PC-3 (cell line): ENCODE measurements at regions not wholly inside any gene's neighbourhood (a gene's known extent, or its start where the extent isn't known, plus 50 kb on each side); places are given as distances from the start of the nearest gene placed in this dataset.

Experiments used
- ATAC-seq: fragments of 200-7000 bp; cut with Tn5 transposase; 2 replicates; pipeline ENCODE4 v1.9.1; 2020; ENCODE audit warnings: mild to moderate bottlenecking, moderate library complexity
- BruUV-seq: library from RNA; stranded (reverse); fragments of 400-500 nt; replicated peaks from 2 replicates; lab custom pipeline; 2021; lab: Mats Ljungman, UMichigan
- CTCF ChIA-PET: fragments of 300-600 bp; sonication (Branson Sonifier 250); formaldehyde crosslinking; loops from one replicate; lab custom pipeline; 2022; ENCODE audit warnings: antibody characterized with exemption; lab: Charles Lee
- POLR2A ChIA-PET: fragments of 300-600 bp; sonication (Branson Sonifier 250); formaldehyde crosslinking; loops from one replicate; lab custom pipeline; 2022; ENCODE audit warnings: antibody characterized with exemption; ENCODE audit not compliant: unreplicated experiment; lab: Charles Lee
- DNase-seq: peaks from one replicate; pipeline ENCODE4 v3.0.0-alpha.2; 2015
- H2AFZ ChIP-seq: fragments of 300-600 bp; sonication (generic); 2 replicates; pipeline ENCODE4 v1.6.0; 2016; ENCODE audit warnings: antibody characterized with exemption, low read length
- H3F3A ChIP-seq: fragments of 300-600 bp; sonication (generic); one replicate; pipeline ENCODE4 v1.6.0; 2017; ENCODE audit warnings: antibody characterized with exemption, low read length, control low read depth, mild to moderate bottlenecking; ENCODE audit not compliant: unreplicated experiment
- H3K27ac ChIP-seq: fragments of 300-600 bp; sonication (generic); 2 replicates; pipeline ENCODE4 v1.5.1; 2016; ENCODE audit warnings: mild to moderate bottlenecking, low read length
- H3K27me3 ChIP-seq: fragments of 300-600 bp; sonication (generic); 2 replicates; pipeline ENCODE4 v1.6.1; 2016; ENCODE audit warnings: low read length, mixed read lengths
- H3K36me3 ChIP-seq: fragments of 300-600 bp; sonication (generic); 2 replicates; pipeline ENCODE4 v1.6.1; 2016; ENCODE audit warnings: low read depth, mixed run types, low read length, mixed read lengths
- H3K4me1 ChIP-seq: fragments of 300-600 bp; sonication (generic); 2 replicates; pipeline ENCODE4 v1.5.1; 2016; ENCODE audit warnings: low read length; ENCODE audit not compliant: insufficient read depth
- H3K4me2 ChIP-seq: fragments of 300-600 bp; sonication (generic); 2 replicates; pipeline ENCODE4 v1.6.0; 2016; ENCODE audit warnings: low read length
- H3K4me3 ChIP-seq: fragments of 300-600 bp; sonication (generic); 2 replicates; pipeline ENCODE4 v1.5.1; 2016; ENCODE audit warnings: mild to moderate bottlenecking, low read length, mixed read lengths
- H3K79me2 ChIP-seq: fragments of 300-600 bp; sonication (generic); 2 replicates; pipeline ENCODE4 v1.6.1; 2017; ENCODE audit warnings: low read length, mixed read lengths
- H3K9ac ChIP-seq: fragments of 300-600 bp; sonication (generic); 2 replicates; pipeline ENCODE4 v1.6.0; 2016; ENCODE audit warnings: mild to moderate bottlenecking, low read length
- H3K9me2 ChIP-seq: fragments of 300-600 bp; sonication (generic); replicated peaks from 2 replicates; pipeline ENCODE4 v1.6.1; 2016; ENCODE audit warnings: mixed run types, low read length, mixed read lengths
- H3K9me3 ChIP-seq: fragments of 300-600 bp; sonication (generic); 2 replicates; pipeline ENCODE4 v1.6.1; 2016; ENCODE audit warnings: low read length, mixed read lengths
- H4K20me1 ChIP-seq: fragments of 300-600 bp; sonication (generic); 2 replicates; pipeline ENCODE4 v1.6.1; 2016; ENCODE audit warnings: low read length, mixed read lengths
- CTCF ChIP-seq: fragments of 300-600 bp; sonication (generic); conservative IDR thresholded peaks from 2 replicates; pipeline ENCODE4 v1.5.1; 2017; ENCODE audit warnings: antibody characterized with exemption, low read depth, mild to moderate bottlenecking, low read length
- EZH2 ChIP-seq: fragments of 300-600 bp; sonication (generic); IDR thresholded peaks from one replicate; pipeline ENCODE4 v1.6.1; 2017; ENCODE audit warnings: antibody characterized with exemption, mild to moderate bottlenecking, low read length; ENCODE audit not compliant: unreplicated experiment
- EZH2phosphoT487 ChIP-seq: fragments of 300-600 bp; sonication (generic); IDR thresholded peaks from 2 replicates; pipeline ENCODE4 v1.6.1; 2018; ENCODE audit warnings: mild to moderate bottlenecking, antibody characterized with exemption, low read length, borderline replicate concordance
- intact Hi-C: fragments of 100-400 bp; cut with micrococcal nuclease; formaldehyde crosslinking; loops from 2 replicates; pipeline ENCODE4 v1.9.0; 2023

- TF ChIP-seq EZH2 (no peak), CTCF (no peak), EZH2phosphoT487 (no peak)
- Histone ChIP-seq H4K20me1 (no peaks in the 10 kb centered on the region), H3K79me2 (no peaks in the 10 kb centered on the region), H3K9ac (no peak overlapping the region), H3K9me3 (no peaks in the 10 kb centered on the region), H3K9me2 (no peaks in the 10 kb centered on the region), H3K27me3 (no peaks in the 10 kb centered on the region), H2AFZ (no peak overlapping the region), H3K4me1 (peaks cover 11% of the 10 kb centered on the region), H3K4me3 (no peak overlapping the region), H3K36me3 (no peaks in the 10 kb centered on the region), H3K4me2 (no peak overlapping the region), H3F3A (no peaks in the 10 kb centered on the region), H3K27ac (no peak overlapping the region)
- no TSS peak for BruUV-seq
- intact Hi-C loops, result no loop called here
- peak; percentile 82 for ATAC-seq
- ChIA-PET CTCF (interaction anchor here (0.5 kb wide), 1 partner anchor 76 kb away, joined by 7 read pairs; no protein-coding TSS in a partner anchor), POLR2A (no interaction called here)
- DNase-seq, result peak; percentile 75
Observed at GRCh38 chr1:245085508-245086095, 69.2 kb upstream of the KIF26B start.

- H3K4me2 ChIP-seq, result no peak overlapping the region
- POLR2A ChIA-PET, result no interaction called here
- no peak for DNase-seq
- H3K36me3 ChIP-seq, result no peaks in the 10 kb centered on the region
- H3K4me3 ChIP-seq, result no peak overlapping the region
- BruUV-seq, result no TSS peak
- H3K79me2 ChIP-seq, result no peaks in the 10 kb centered on the region
- CTCF ChIA-PET, result no interaction called here
- peaks cover 11% of the 10 kb centered on the region for H3K4me1 ChIP-seq
- H3K9me3 ChIP-seq, result no peaks in the 10 kb centered on the region
- no peaks in the 10 kb centered on the region for H3K9me2 ChIP-seq
- no peak overlapping the region for H3K9ac ChIP-seq
- H2AFZ ChIP-seq, result no peak overlapping the region
- no peaks in the 10 kb centered on the region for H3K27me3 ChIP-seq
- no peaks in the 10 kb centered on the region for H3F3A ChIP-seq
- H3K27ac ChIP-seq, result no peak overlapping the region
- ATAC-seq, result no peak
- intact Hi-C loops, result no loop called here
- TF ChIP-seq EZH2 (no peak), EZH2phosphoT487 (no peak), CTCF (no peak)
- H4K20me1 ChIP-seq, result no peaks in the 10 kb centered on the region
Observed at GRCh38 chr1:245084551-245084950, 70.2 kb upstream of the KIF26B start.

GRCh38 chr1:245079021-245079609, 75.7 kb upstream of the KIF26B start:
- BruUV-seq, result no TSS peak
- no peaks in the 10 kb centered on the region for H3F3A ChIP-seq
- H3K4me1 ChIP-seq, result peaks cover 6% of the 10 kb centered on the region; the same call in 1 of the 2 replicates
- H3K9ac ChIP-seq, result no peak overlapping the region
- no peaks in the 10 kb centered on the region for H3K36me3 ChIP-seq
- no peak overlapping the region for H3K4me3 ChIP-seq
- peak; percentile 57 for ATAC-seq
- no peaks in the 10 kb centered on the region for H3K9me3 ChIP-seq
- peak; percentile 82 for DNase-seq
- H2AFZ ChIP-seq, result no peak overlapping the region
- ChIA-PET CTCF (no interaction called here), POLR2A (no interaction called here)
- no peaks in the 10 kb centered on the region for H3K27me3 ChIP-seq
- TF ChIP-seq CTCF (peak; percentile 89), EZH2 (no peak)
- H4K20me1 ChIP-seq, result no peaks in the 10 kb centered on the region
- no peaks in the 10 kb centered on the region for H3K79me2 ChIP-seq
- no peaks in the 10 kb centered on the region for H3K9me2 ChIP-seq
- intact Hi-C loops, result loop anchor here (1.0 to 10.0 kb wide), 3 partner anchors 74 to 924 kb away; no protein-coding TSS in a partner anchor
- no peak overlapping the region for H3K27ac ChIP-seq
- H3K4me2 ChIP-seq, result no peak overlapping the region
